Naive thymus-derived CD8-positive, alpha-beta T cell (primary cell): ENCODE measurements at regions not wholly inside any gene's neighbourhood (a gene's known extent, or its start where the extent isn't known, plus 50 kb on each side); places are given as distances from the start of the nearest gene placed in this dataset.
"Not testable (repeated sequence)": the region's sequence is repeated elsewhere in the genome, so short reads cannot be mapped to it uniquely, and the experiment has no call there.

Source experiments
- ATAC-seq, 2 donors: fragments of 150-1000 bp; cut with Tn5 transposase in 1 of 2; sonication (Bioruptor Pico), chemical (Tn5 transposase) in 1 of 2; 1 replicate in 1 of 2; 2 replicates in 1 of 2; pipeline ENCODE4 v1.10.0; 2021; ENCODE audit warnings: mild to moderate bottlenecking in 2 of 2, moderate library complexity in 2 of 2
- POLR2A ChIA-PET: fragments of 350-600 bp; sonication (Branson Sonifier 250); formaldehyde crosslinking; loops from one replicate; lab custom pipeline; 2021; ENCODE audit warnings: antibody characterized with exemption; lab: Charles Lee
- DNase-seq, 10 donors: peaks; one replicate each; pipeline versions ENCODE4 v3.0.0 to v3.0.0-alpha.2; 2020 to 2022
- H3K27ac Mint-ChIP-seq, 10 donors: one replicate each; pipeline ENCODE4 v1.8.0; 2020 to 2022; ENCODE audit warnings: mild to moderate bottlenecking in 10 of 10, mixed read lengths in 10 of 10, moderate library complexity in 4 of 10, inconsistent platforms in 1 of 10
- H3K27me3 Mint-ChIP-seq, 5 donors: one replicate each; pipeline ENCODE4 v1.8.0; 2021 to 2022; ENCODE audit warnings: mixed read lengths in 5 of 5
- H3K36me3 Mint-ChIP-seq, 3 donors: one replicate each; pipeline ENCODE4 v1.8.0; 2020 to 2022; ENCODE audit warnings: mixed read lengths in 3 of 3, mild to moderate bottlenecking in 2 of 3, inconsistent platforms in 1 of 3
- H3K4me1 Mint-ChIP-seq, 4 donors: one replicate each; pipeline ENCODE4 v1.8.0; 2021 to 2022; ENCODE audit warnings: mixed read lengths in 4 of 4
- H3K4me3 Mint-ChIP-seq, 10 donors: one replicate each; pipeline ENCODE4 v1.8.0; 2020 to 2022; ENCODE audit warnings: mild to moderate bottlenecking in 10 of 10, mixed read lengths in 10 of 10, moderate library complexity in 6 of 10, inconsistent platforms in 1 of 10
- H3K9me3 Mint-ChIP-seq, 9 donors: one replicate each; pipeline ENCODE4 v1.8.0; 2020 to 2022; ENCODE audit warnings: mixed read lengths in 9 of 9, mild to moderate bottlenecking in 3 of 9, inconsistent platforms in 1 of 9, moderate library complexity in 1 of 9

GRCh38 chr1:220475608-220476007 is 52.3 kb upstream of the MARK1 start:
- POLR2A ChIA-PET, H3K4me3 Mint-ChIP-seq, ATAC-seq, DNase-seq, H3K27ac Mint-ChIP-seq, H3K36me3 Mint-ChIP-seq, H3K9me3 Mint-ChIP-seq, H3K4me1 Mint-ChIP-seq: not testable (repeated sequence)
- peaks cover 0 to 11% (median 5%) of the 10 kb centered on the region in 5 donors for H3K27me3 Mint-ChIP-seq

- DNase-seq = not testable (repeated sequence)
Observed at GRCh38 chr1:220475141-220475540, 52.8 kb upstream of the MARK1 start.

GRCh38 chr1:220473440-220473839 is 54.5 kb upstream of the MARK1 start:
- no peak for DNase-seq
- H3K27me3 Mint-ChIP-seq = peaks cover 0 to 11% (median 4%) of the 10 kb centered on the region in 5 donors
- H3K9me3 Mint-ChIP-seq = peaks cover 0 to 5% (median 0%) of the 10 kb centered on the region in 9 donors
- H3K4me3 Mint-ChIP-seq = no peak overlapping the region
- H3K27ac Mint-ChIP-seq = no peak overlapping the region
- no peaks in the 10 kb centered on the region for H3K4me1 Mint-ChIP-seq
- POLR2A ChIA-PET = no interaction called here
- no peaks in the 10 kb centered on the region for H3K36me3 Mint-ChIP-seq
- no peak for ATAC-seq

More at GRCh38 chr1:220475141-220475540, 52.8 kb upstream of the MARK1 start:
- POLR2A ChIA-PET, H3K27ac Mint-ChIP-seq, H3K36me3 Mint-ChIP-seq, H3K9me3 Mint-ChIP-seq, H3K4me3 Mint-ChIP-seq, H3K4me1 Mint-ChIP-seq, ATAC-seq: not testable (repeated sequence)
- peaks cover 0 to 11% (median 5%) of the 10 kb centered on the region in 5 donors for H3K27me3 Mint-ChIP-seq

- Mint-ChIP-seq H3K27me3 (peaks cover 2 to 16% (median 11%) of the 10 kb centered on the region in 5 donors), H3K36me3 (no peaks in the 10 kb centered on the region), H3K9me3 (peaks cover 0 to 12% (median 8%) of the 10 kb centered on the region in 9 donors), H3K27ac (no peak overlapping the region), H3K4me1 (no peaks in the 10 kb centered on the region), H3K4me3 (no peak overlapping the region)
- POLR2A ChIA-PET = no interaction called here
- no peak for DNase-seq
- no peak for ATAC-seq
Observed at GRCh38 chr1:220462752-220463151, 65.2 kb upstream of the MARK1 start.

- no peak for DNase-seq
- Mint-ChIP-seq H3K27me3 (peaks cover 8 to 33% (median 17%) of the 10 kb centered on the region in 5 donors), H3K9me3 (no peaks in the 10 kb centered on the region), H3K4me1 (no peaks in the 10 kb centered on the region), H3K36me3 (no peaks in the 10 kb centered on the region), H3K27ac (no peak overlapping the region), H3K4me3 (no peak overlapping the region)
- ATAC-seq = no peak
- POLR2A ChIA-PET = no interaction called here
Observed at GRCh38 chr1:220458936-220459335, 69.0 kb upstream of the MARK1 start.

GRCh38 chr1:220457957-220458609 is 69.9 kb upstream of the MARK1 start:
- H3K36me3 Mint-ChIP-seq = no peaks in the 10 kb centered on the region
- no peaks in the 10 kb centered on the region for H3K4me1 Mint-ChIP-seq
- no peak overlapping the region for H3K27ac Mint-ChIP-seq
- H3K9me3 Mint-ChIP-seq = peaks cover 0 to 2% (median 0%) of the 10 kb centered on the region in 9 donors
- POLR2A ChIA-PET = no interaction called here
- DNase-seq (no peak), ATAC-seq (no peak)
- H3K27me3 Mint-ChIP-seq = peaks cover 11 to 36% (median 14%) of the 10 kb centered on the region in 5 donors
- H3K4me3 Mint-ChIP-seq = no peak overlapping the region

- no peak for DNase-seq
- H3K4me1 Mint-ChIP-seq = no peaks in the 10 kb centered on the region
- no peak for ATAC-seq
- no peaks in the 10 kb centered on the region for H3K36me3 Mint-ChIP-seq
- POLR2A ChIA-PET = no interaction called here
- peaks cover 0 to 2% (median 0%) of the 10 kb centered on the region in 9 donors for H3K9me3 Mint-ChIP-seq
- H3K27me3 Mint-ChIP-seq = peaks cover 16 to 55% (median 24%) of the 10 kb centered on the region in 5 donors
- no peak overlapping the region for H3K27ac Mint-ChIP-seq
- no peak overlapping the region for H3K4me3 Mint-ChIP-seq
Observed at GRCh38 chr1:220455559-220455958, 72.4 kb upstream of the MARK1 start.

- POLR2A ChIA-PET = no interaction called here
- Mint-ChIP-seq H3K36me3 (no peaks in the 10 kb centered on the region), H3K4me1 (no peaks in the 10 kb centered on the region), H3K27me3 (peaks cover 19 to 63% (median 25%) of the 10 kb centered on the region in 5 donors), H3K9me3 (peaks cover 0 to 2% (median 0%) of the 10 kb centered on the region in 9 donors), H3K4me3 (no peak overlapping the region), H3K27ac (no peak overlapping the region)
- no peak for DNase-seq
- ATAC-seq = no peak
Observed at GRCh38 chr1:220454155-220454777, 73.7 kb upstream of the MARK1 start.

- no peak for ATAC-seq
- H3K9me3 Mint-ChIP-seq = peaks cover 0 to 2% (median 0%) of the 10 kb centered on the region in 9 donors
- H3K36me3 Mint-ChIP-seq = no peaks in the 10 kb centered on the region
- DNase-seq = no peak
- no peak overlapping the region for H3K27ac Mint-ChIP-seq
- H3K4me1 Mint-ChIP-seq = no peaks in the 10 kb centered on the region
- POLR2A ChIA-PET = no interaction called here
- H3K4me3 Mint-ChIP-seq = no peak overlapping the region
- H3K27me3 Mint-ChIP-seq = peaks cover 20 to 71% (median 28%) of the 10 kb centered on the region in 5 donors
Observed at GRCh38 chr1:220453371-220453770, 74.6 kb upstream of the MARK1 start.

- peaks cover 17 to 74% (median 28%) of the 10 kb centered on the region in 5 donors for H3K27me3 Mint-ChIP-seq
- no peak for DNase-seq
- POLR2A ChIA-PET = no interaction called here
- H3K36me3 Mint-ChIP-seq = no peaks in the 10 kb centered on the region
- no peak overlapping the region for H3K27ac Mint-ChIP-seq
- H3K4me1 Mint-ChIP-seq = no peaks in the 10 kb centered on the region
- ATAC-seq = no peak
- H3K9me3 Mint-ChIP-seq = peaks cover 0 to 5% (median 0%) of the 10 kb centered on the region in 9 donors
- no peak overlapping the region for H3K4me3 Mint-ChIP-seq
Observed at GRCh38 chr1:220451532-220451931, 76.4 kb upstream of the MARK1 start.

- Mint-ChIP-seq H3K4me1 (no peaks in the 10 kb centered on the region), H3K9me3 (peaks cover 0 to 11% (median 0%) of the 10 kb centered on the region in 9 donors), H3K27me3 (peaks cover 17 to 74% (median 31%) of the 10 kb centered on the region in 5 donors), H3K27ac (no peak overlapping the region), H3K4me3 (no peak overlapping the region), H3K36me3 (no peaks in the 10 kb centered on the region)
- POLR2A ChIA-PET = no interaction called here
- DNase-seq (no peak), ATAC-seq (no peak)
Observed at GRCh38 chr1:220450927-220451326, 77.0 kb upstream of the MARK1 start.

GRCh38 chr1:220448217-220448616 is 79.7 kb upstream of the MARK1 start:
- POLR2A ChIA-PET = no interaction called here

GRCh38 chr1:220444586-220444985 is 83.3 kb upstream of the MARK1 start:
- ATAC-seq, H3K27ac Mint-ChIP-seq, POLR2A ChIA-PET, H3K4me3 Mint-ChIP-seq, H3K36me3 Mint-ChIP-seq, H3K4me1 Mint-ChIP-seq, DNase-seq: not testable (repeated sequence)
- Mint-ChIP-seq H3K9me3 (peaks cover 0 to 13% (median 4%) of the 10 kb centered on the region in 9 donors), H3K27me3 (peaks cover 14 to 58% (median 19%) of the 10 kb centered on the region in 5 donors)

More at GRCh38 chr1:220448217-220448616, 79.7 kb upstream of the MARK1 start:
- ATAC-seq (no peak), DNase-seq (no peak)
- no peaks in the 10 kb centered on the region for H3K4me1 Mint-ChIP-seq
- peaks cover 0 to 13% (median 4%) of the 10 kb centered on the region in 9 donors for H3K9me3 Mint-ChIP-seq
- H3K27me3 Mint-ChIP-seq = peaks cover 15 to 52% (median 21%) of the 10 kb centered on the region in 5 donors
- H3K27ac Mint-ChIP-seq = no peak overlapping the region
- peaks cover 0 to 3% (median 0%) of the 10 kb centered on the region in 3 donors for H3K36me3 Mint-ChIP-seq
- no peak overlapping the region for H3K4me3 Mint-ChIP-seq
